Skeletal muscle tissue (tissue), 3 donors: ENCODE measurements at regions not wholly inside any gene's neighbourhood (a gene's known extent, or its start where the extent isn't known, plus 50 kb on each side); places are given as distances from the start of the nearest gene placed in this dataset.

Experiments used
- H3K27ac ChIP-seq: one replicate; pipeline ENCODE4 v1.7.0; 2013; ENCODE audit warnings: mild to moderate bottlenecking, low read depth, low read length, inconsistent platforms
- H3K27me3 ChIP-seq, 3 donors: one replicate each; pipeline ENCODE4 v1.7.0; 2013; ENCODE audit warnings: low read length in 3 of 3; ENCODE audit not compliant: control insufficient read depth in 3 of 3, insufficient read depth in 3 of 3
- H3K36me3 ChIP-seq, 3 donors: one replicate each; pipeline ENCODE4 v1.7.0; 2013; ENCODE audit warnings: low read length in 3 of 3; ENCODE audit not compliant: control insufficient read depth in 3 of 3, insufficient read depth in 3 of 3
- H3K4me1 ChIP-seq, 3 donors: one replicate each; pipeline ENCODE4 v1.7.0; 2013; ENCODE audit warnings: low read length in 3 of 3, mild to moderate bottlenecking in 3 of 3; ENCODE audit not compliant: control insufficient read depth in 3 of 3, insufficient read depth in 3 of 3
- H3K4me3 ChIP-seq, 3 donors: one replicate each; pipeline ENCODE4 v1.7.0; 2013; ENCODE audit warnings: low read length in 3 of 3
- H3K9ac ChIP-seq, 3 donors: one replicate each; pipeline ENCODE4 v1.7.0; 2013; ENCODE audit warnings: low read length in 3 of 3, mild to moderate bottlenecking in 3 of 3, moderate library complexity in 2 of 3, low read depth in 1 of 3
- H3K9me3 ChIP-seq, 3 donors: one replicate each; pipeline ENCODE4 v1.7.0; 2013; ENCODE audit warnings: low read length in 3 of 3; ENCODE audit not compliant: control insufficient read depth in 3 of 3
- donor health status: Osteomylitis.

DNA sequence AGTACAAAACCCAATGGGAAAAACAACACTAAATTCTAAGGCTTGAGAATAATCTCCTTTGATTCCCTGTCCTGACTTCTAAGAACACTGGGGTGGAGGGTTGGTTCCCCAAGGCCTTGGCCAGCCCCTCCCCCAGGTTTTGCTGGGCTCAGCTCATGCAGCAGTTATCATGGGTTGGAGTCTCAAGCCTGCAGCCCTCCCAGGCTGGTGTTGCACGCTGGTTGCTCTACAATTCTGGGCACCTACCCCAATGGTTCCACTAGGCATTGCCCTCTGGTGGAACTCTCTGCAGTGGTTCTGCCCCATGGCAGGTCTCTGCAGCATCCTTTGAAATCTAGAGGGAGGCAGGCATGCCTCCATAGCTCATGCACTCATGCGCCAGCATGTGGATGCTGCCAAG lies 184.4 kb upstream of the PALMD start:
- H3K27ac ChIP-seq, result no peak overlapping the region
- H3K4me1 ChIP-seq, result no peaks in the 10 kb centered on the region
- H3K4me3 ChIP-seq, result no peak overlapping the region
- no peaks in the 10 kb centered on the region for H3K36me3 ChIP-seq
- H3K9me3 ChIP-seq, result no peaks in the 10 kb centered on the region
- no peaks in the 10 kb centered on the region for H3K27me3 ChIP-seq
- no peak overlapping the region for H3K9ac ChIP-seq

DNA sequence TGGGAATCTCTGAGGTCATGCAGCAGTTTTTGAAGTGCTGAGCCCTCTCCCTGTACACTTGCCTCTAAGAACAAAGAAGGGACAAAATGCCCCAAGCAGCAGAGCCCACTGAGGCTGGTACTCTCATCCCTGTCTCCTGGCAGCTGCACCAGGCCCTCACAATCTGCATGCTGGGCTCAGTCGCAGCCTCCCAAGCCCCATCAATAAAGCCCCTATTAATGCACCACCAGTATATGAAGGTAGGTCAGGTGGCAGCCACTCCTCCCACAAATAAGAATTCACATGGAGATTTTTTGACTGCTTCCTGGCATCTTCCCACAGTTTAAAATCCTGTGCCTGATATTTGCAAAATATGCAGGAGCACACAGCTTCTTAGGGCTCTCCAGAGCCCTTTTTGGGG lies 181.2 kb upstream of the PALMD start:
- H3K27me3 ChIP-seq, result no peaks in the 10 kb centered on the region
- H3K4me1 ChIP-seq, result no peaks in the 10 kb centered on the region
- no peak overlapping the region for H3K9ac ChIP-seq
- H3K36me3 ChIP-seq, result no peaks in the 10 kb centered on the region
- no peaks in the 10 kb centered on the region for H3K9me3 ChIP-seq
- H3K27ac ChIP-seq, result no peak overlapping the region
- no peak overlapping the region for H3K4me3 ChIP-seq

DNA sequence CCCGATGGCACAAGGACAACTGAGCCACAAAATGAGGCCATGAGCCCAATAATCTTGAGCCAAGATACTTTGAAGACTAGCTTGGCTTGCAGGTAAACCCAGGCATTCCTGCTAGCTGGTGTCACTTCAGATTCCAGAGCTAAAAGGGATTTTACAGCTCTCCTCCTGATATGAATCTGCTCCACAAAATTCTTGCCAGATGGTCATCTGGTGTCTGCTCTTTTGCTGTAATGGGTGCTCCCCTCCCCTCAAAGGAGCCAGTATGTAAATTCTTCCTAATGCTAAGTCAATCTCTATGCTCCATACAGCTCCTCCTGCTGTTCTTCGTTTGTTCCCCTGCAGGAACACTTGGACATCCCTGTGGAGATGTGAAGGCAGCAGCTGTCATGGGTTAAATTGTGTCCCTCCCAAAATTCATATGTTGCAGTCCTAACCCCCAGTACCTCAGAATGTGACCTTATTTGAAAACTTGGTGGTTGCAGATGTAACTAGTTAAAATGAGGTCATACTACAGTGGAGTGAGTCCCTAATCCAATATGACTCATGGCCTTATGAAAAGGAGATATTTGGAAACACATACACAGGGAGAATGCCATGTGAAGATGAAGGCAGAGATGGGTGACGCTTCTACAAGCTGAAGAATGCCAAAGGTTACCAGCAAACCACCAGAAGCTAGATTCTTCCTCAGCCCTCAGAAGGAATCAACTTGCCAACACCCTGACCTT lies 180.6 kb upstream of the PALMD start:
- Histone ChIP-seq H3K4me3 (no peak overlapping the region), H3K27me3 (no peaks in the 10 kb centered on the region), H3K27ac (no peak overlapping the region), H3K4me1 (no peaks in the 10 kb centered on the region), H3K9ac (no peak overlapping the region), H3K9me3 (no peaks in the 10 kb centered on the region), H3K36me3 (no peaks in the 10 kb centered on the region)

DNA sequence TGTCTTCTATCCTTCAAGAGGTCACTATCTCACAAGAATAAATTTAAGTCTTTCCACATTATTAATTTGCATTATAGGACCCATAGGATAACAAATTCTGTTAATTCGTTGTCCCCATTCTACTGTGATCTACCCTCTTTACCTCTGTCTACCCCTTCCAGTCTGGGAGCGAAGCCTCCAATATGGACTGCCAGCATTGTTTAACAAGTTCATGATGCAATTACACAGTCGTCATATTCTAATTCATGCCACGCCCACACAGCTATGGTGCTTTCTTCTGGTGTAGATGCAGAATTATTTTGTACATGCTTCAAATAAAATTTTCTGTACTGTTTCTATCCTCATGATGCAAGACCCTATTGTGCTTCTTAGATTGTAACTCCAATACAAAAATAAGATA lies 178.3 kb upstream of the PALMD start:
- Histone ChIP-seq H3K36me3 (no peaks in the 10 kb centered on the region), H3K4me1 (no peaks in the 10 kb centered on the region), H3K27ac (no peak overlapping the region), H3K9ac (no peak overlapping the region), H3K9me3 (no peaks in the 10 kb centered on the region), H3K27me3 (no peaks in the 10 kb centered on the region), H3K4me3 (no peak overlapping the region)

DNA sequence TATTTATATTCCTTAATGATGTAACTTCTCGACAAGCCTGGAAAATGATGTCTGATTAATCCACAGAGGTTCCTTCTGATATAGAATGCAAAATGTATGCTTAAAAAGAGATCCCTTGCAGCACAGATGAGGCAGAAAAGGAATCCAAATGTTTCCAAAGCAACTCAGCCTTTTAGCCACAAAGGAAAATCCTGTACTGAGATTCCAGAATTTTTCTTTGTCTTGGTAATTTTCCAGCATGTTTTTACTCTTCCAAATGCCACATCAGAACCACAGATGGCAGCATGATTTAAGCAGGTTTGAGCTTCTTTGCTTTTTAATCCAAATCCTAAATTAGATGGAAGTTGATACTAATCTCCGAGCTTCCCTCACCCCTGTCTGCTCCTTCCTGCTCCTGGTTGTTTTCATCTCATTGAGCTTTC lies 176.4 kb upstream of the PALMD start:
- Histone ChIP-seq H3K4me1 (no peaks in the 10 kb centered on the region), H3K9ac (no peak overlapping the region), H3K4me3 (no peak overlapping the region), H3K27me3 (no peaks in the 10 kb centered on the region), H3K27ac (no peak overlapping the region), H3K9me3 (no peaks in the 10 kb centered on the region), H3K36me3 (no peaks in the 10 kb centered on the region)

DNA sequence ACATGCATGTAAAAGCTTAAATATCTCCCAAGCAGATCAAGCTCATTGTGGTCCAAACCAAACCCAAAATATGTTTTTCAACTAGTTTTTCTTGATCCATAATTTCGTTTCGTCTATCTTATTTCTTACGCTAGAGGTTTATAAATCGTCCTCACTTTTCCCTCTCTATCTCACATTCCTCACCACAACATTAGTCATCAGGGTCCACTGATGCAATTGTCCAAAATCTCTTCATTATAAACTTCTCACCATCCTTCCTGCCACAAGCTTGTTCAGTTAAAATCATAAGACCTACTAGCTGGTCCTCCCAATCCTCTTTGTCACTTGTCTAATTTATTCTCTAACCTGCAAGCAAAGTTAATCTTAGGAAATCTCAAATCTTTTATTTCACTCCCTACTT lies 173.0 kb upstream of the PALMD start:
- Histone ChIP-seq H3K4me3 (no peak overlapping the region), H3K36me3 (no peaks in the 10 kb centered on the region), H3K9ac (no peak overlapping the region), H3K9me3 (no peaks in the 10 kb centered on the region), H3K27me3 (no peaks in the 10 kb centered on the region), H3K27ac (no peak overlapping the region), H3K4me1 (no peaks in the 10 kb centered on the region)

DNA sequence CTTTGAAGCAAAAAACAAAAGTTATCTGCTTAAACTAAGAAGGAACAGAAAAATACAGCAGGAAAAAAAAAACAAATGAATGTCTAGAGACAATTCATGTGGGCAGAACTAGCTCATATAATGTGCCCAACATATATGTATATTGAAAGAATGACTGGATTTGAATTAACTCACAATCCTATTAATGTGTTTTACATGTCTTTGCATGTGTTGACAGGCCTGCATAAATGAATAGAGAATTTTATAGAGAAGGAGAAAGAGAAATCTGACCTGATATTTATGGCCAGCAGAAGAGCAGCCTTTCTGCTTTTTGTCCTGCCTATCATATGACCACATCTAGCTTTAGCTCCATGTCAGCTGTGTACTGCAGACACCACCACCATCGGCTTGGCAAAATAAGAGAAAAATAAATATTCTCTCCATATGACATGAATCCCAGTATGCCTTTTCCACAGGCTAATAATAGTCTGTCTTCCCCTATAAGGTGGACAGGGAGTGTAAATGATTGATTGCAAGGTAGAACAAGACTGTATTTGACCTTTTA lies 171.5 kb upstream of the PALMD start:
- no peak overlapping the region for H3K4me3 ChIP-seq
- no peak overlapping the region for H3K27ac ChIP-seq
- no peaks in the 10 kb centered on the region for H3K4me1 ChIP-seq
- H3K36me3 ChIP-seq, result no peaks in the 10 kb centered on the region
- H3K27me3 ChIP-seq, result no peaks in the 10 kb centered on the region
- no peaks in the 10 kb centered on the region for H3K9me3 ChIP-seq
- no peak overlapping the region for H3K9ac ChIP-seq

DNA sequence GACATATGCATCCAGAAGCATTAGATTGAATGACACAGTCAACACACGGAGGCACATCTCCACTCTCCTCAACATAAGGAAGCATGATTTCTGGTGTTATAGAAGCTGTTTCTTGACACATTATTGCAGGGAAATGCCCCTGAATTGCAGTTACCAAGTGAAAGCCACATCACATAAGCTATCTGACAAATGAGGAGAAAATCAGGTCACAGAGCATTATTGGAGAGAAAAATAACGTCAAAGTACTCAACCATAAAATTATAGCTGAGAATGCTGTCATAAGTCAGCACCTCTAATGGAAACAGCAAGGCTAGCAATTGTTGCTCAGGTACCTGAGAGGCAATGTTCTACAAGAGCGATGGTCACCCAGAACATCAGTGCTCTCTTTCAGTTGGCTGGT lies 169.9 kb upstream of the PALMD start:
- no peaks in the 10 kb centered on the region for H3K4me1 ChIP-seq
- no peaks in the 10 kb centered on the region for H3K27me3 ChIP-seq
- H3K27ac ChIP-seq, result no peak overlapping the region
- H3K4me3 ChIP-seq, result no peak overlapping the region
- no peak overlapping the region for H3K9ac ChIP-seq
- no peaks in the 10 kb centered on the region for H3K9me3 ChIP-seq
- no peaks in the 10 kb centered on the region for H3K36me3 ChIP-seq

DNA sequence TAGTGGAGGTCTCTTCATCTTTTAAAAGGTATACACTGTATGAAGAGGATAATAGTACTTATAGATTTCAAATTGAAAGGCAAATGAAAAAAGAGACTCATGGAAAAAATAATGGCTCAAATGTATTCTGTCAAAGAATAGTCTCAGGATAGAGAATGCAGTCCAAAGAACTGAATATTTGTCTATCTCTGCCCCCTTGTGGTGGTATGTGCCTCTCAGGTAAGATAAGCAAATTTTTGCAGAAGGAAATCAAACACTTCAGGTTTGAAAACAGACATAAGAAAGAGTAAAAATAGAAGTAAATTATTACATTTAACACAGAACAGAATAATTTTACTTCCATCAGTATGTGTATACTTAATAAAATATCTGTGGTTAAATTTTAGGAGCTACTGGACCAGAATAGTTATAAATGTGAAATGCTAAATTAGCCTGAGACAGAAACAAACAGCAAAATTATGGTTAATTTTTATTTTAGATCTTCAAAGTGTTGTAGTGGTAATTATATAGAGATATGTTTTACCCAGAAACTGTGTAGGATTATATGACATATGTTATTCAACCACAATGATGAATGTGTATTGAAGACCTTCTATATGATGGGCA lies 164.4 kb upstream of the PALMD start:
- H3K9ac ChIP-seq, result no peak overlapping the region
- H3K4me3 ChIP-seq, result no peak overlapping the region
- H3K36me3 ChIP-seq, result no peaks in the 10 kb centered on the region
- no peaks in the 10 kb centered on the region for H3K9me3 ChIP-seq
- no peak overlapping the region for H3K27ac ChIP-seq
- no peaks in the 10 kb centered on the region for H3K27me3 ChIP-seq
- no peaks in the 10 kb centered on the region for H3K4me1 ChIP-seq

DNA sequence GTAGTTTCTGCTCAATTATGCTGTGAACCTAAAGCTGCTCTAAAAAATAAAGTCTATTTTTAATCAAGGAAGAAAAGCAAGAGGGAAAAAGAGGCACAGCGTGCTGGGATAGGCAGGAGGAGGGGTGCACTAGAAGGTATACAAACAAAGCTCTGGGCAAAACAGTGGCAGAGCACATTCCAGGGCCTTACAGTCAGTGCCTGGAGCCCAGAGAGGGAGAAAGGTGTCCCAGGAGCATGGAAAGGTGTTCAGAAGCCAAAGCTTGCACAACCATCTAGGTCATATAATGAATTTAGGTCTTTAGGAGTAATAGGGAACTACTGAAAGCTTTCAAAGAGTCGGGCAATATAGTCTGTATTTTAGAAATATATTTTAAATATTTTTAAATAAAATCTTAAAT lies 163.6 kb upstream of the PALMD start:
- Histone ChIP-seq H3K27me3 (no peaks in the 10 kb centered on the region), H3K4me3 (no peak overlapping the region), H3K36me3 (no peaks in the 10 kb centered on the region)

More for the DNA sequence above, 163.6 kb upstream of the PALMD start:
- H3K9me3 ChIP-seq, result no peaks in the 10 kb centered on the region
- no peak overlapping the region for H3K27ac ChIP-seq
- no peak overlapping the region for H3K9ac ChIP-seq
- no peaks in the 10 kb centered on the region for H3K4me1 ChIP-seq
